Esophagus muscularis mucosa (tissue), 2 donors: ENCODE measurements at regions not wholly inside any gene's neighbourhood (a gene's known extent, or its start where the extent isn't known, plus 50 kb on each side); places are given as distances from the start of the nearest gene placed in this dataset.

ENCODE experiments used
- EP300 ChIP-seq: sonication (generic); formaldehyde crosslinking; IDR thresholded peaks from one replicate; pipeline ENCODE4 v1.6.1; 2017; ENCODE audit warnings: antibody characterized with exemption
- POLR2A ChIP-seq: fragments of 450-650 bp; IDR thresholded peaks from one replicate; pipeline ENCODE4 v1.6.1; 2017; ENCODE audit warnings: antibody characterized with exemption, moderate library complexity, mild to moderate bottlenecking, low read depth

DNA sequence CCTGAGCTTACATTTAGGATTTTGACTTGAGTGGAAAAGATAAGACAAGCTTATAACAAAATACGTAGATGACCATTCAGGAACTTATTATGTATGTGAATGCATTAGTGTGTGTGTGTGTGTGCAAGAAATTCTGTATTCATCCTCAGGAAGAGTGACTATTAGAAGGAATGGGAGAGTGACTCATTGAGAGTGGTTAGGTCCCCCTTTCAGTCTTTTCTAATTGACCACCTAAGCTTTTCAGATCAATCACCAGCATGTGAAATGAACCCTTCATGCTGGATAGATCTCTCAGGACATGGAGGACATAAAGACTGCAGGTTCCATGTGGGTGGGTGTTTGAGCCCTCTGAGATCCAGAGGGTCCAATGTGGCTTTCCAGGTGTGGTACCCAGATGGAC lies 153.5 kb downstream of the MBL2 start:
- TF ChIP-seq EP300 (no peak), POLR2A (no peak)
